IPS-18a (cell line): ENCODE measurements at regions not wholly inside any gene's neighbourhood (a gene's known extent, or its start where the extent isn't known, plus 50 kb on each side); places are given as distances from the start of the nearest gene placed in this dataset.
"Not testable (repeated sequence)": the region's sequence is repeated elsewhere in the genome, so short reads cannot be mapped to it uniquely, and the experiment has no call there.

Experiments
- H3K27ac ChIP-seq: one replicate; pipeline ENCODE4 v1.5.1; 2013; ENCODE audit warnings: low read length
- H3K27me3 ChIP-seq: one replicate; pipeline ENCODE4 v1.6.1; 2013; ENCODE audit warnings: mild to moderate bottlenecking, low read length; ENCODE audit not compliant: control insufficient read depth, insufficient read depth
- H3K36me3 ChIP-seq: one replicate; pipeline ENCODE4 v1.6.1; 2013; ENCODE audit warnings: low read depth, low read length; ENCODE audit not compliant: control insufficient read depth
- H3K4me1 ChIP-seq: one replicate; pipeline ENCODE4 v1.6.1; 2013; ENCODE audit warnings: low read depth, low read length; ENCODE audit not compliant: control insufficient read depth
- H3K4me3 ChIP-seq: one replicate; pipeline ENCODE4 v1.5.1; 2013; ENCODE audit warnings: low read length
- H3K9ac ChIP-seq: one replicate; pipeline ENCODE4 v1.6.1; 2013; ENCODE audit warnings: mild to moderate bottlenecking, low read length, moderate library complexity
- H3K9me3 ChIP-seq: one replicate; pipeline ENCODE4 v1.6.1; 2013; ENCODE audit warnings: low read depth, low read length; ENCODE audit not compliant: control insufficient read depth

DNA sequence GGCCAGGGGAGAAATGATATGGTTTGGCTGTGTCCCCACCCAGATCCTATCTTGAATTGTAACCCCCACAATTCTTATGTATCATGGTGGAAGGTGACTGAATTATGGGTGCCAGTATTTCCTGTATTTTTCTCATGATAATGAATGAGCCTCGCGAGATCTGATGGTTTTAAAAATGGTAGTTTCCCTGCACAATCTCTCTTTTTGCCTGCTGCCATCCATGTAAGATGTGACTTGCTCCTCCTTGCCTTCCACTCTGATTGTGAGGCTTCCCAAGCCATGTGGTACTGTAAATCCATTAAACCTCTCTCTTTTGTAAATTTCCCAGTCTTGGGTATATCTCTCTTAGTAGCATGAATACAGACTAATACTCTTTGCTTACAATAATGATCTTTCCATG is 1453.9 kb upstream of the B3GALT2 start:
- Histone ChIP-seq H3K27me3 (no peaks in the 10 kb centered on the region), H3K9ac (no peak overlapping the region), H3K36me3 (no peaks in the 10 kb centered on the region), H3K9me3 (no peaks in the 10 kb centered on the region), H3K27ac (no peak overlapping the region), H3K4me3 (no peak overlapping the region), H3K4me1 (no peaks in the 10 kb centered on the region)

DNA sequence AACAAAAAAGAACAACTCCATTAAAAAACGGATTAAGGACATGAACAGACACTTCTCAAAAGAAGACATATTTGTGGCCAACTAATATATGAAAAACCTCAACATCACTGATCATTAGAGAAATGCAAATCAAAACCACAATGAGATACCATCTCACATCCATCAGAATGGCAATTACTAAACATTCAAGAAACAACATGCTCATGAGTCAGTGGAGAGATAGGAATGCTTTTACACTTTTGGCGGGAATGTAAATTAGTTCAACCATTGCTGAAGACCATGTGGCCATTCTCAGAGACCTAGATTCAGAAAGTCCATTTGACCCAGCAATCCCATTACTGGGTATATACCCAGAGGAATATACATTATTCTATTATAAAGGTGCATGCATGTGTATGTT is 1442.6 kb upstream of the B3GALT2 start:
- Histone ChIP-seq H3K4me1 (no peaks in the 10 kb centered on the region), H3K4me3 (no peak overlapping the region), H3K9ac (no peak overlapping the region), H3K36me3 (no peaks in the 10 kb centered on the region), H3K9me3 (no peaks in the 10 kb centered on the region), H3K27ac (no peak overlapping the region), H3K27me3 (no peaks in the 10 kb centered on the region)

DNA sequence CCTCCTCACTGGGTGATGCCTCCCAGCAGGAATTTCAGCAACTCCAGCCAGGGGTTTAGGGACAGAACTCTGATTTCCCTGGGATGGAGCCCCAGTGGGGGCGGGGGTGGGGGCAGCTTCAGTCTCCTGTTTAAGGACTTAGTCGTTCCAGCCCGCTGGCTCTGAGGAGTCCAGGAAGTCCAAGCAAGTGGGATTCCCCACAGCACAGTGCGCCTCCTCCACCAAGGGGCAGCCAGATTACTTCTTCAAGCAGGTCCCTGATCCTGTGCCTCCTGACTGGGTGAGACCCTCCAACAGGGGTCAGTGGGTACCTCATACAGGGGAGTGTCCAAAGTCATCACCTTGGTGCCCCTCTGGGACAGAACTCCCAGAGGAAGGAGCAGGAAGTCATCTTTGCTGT is 1438.4 kb upstream of the B3GALT2 start:
- Histone ChIP-seq H3K36me3 (no peaks in the 10 kb centered on the region), H3K4me3 (no peak overlapping the region)

DNA sequence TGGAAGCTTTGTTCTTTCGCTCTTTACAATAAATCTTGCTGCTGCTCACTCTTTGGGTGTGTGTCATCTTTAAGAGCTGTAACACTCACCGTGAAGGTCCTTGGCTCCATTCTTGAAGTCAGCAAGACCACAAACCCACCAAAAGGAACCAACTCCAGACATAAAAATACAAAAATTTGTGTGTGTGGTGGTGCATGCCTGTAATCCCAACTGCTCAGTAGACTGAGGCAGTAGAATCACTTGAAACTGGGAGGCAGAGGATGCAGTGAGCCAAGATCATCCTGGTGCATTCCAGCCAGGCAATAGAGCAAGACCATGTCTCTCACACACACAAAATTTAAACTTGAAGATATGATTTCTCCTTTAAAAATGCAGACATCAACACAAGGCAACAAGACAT is 1431.7 kb upstream of the B3GALT2 start:
- Histone ChIP-seq H3K27ac (no peak overlapping the region), H3K4me1 (no peaks in the 10 kb centered on the region), H3K4me3 (no peak overlapping the region), H3K36me3 (no peaks in the 10 kb centered on the region), H3K9me3 (no peaks in the 10 kb centered on the region), H3K9ac (no peak overlapping the region), H3K27me3 (no peaks in the 10 kb centered on the region)

More for the DNA sequence above, 1438.4 kb upstream of the B3GALT2 start:
- no peak overlapping the region for H3K9ac ChIP-seq
- H3K4me1 ChIP-seq = no peaks in the 10 kb centered on the region
- no peaks in the 10 kb centered on the region for H3K27me3 ChIP-seq
- H3K27ac ChIP-seq = no peak overlapping the region
- H3K9me3 ChIP-seq = no peaks in the 10 kb centered on the region

DNA sequence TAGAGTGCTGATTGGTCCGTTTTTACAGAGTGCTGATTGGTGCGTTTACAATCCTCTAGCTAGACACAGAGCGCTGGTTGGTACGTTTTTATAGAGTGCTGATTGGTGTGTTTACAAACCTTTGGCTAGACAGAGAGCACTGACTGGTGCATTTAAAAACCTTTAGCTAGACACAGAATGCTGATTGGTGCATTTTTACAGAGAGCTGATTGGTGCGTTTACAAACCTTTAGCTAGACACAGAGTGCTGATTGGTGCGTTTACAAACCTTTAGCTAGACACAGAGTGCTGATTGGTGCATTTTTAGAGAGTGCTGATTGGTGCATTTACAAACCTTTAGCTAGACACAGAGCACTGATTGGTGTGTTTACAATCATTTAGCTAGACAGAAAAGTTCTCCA is 1430.9 kb upstream of the B3GALT2 start:
- not testable (repeated sequence) for H3K4me1 ChIP-seq

DNA sequence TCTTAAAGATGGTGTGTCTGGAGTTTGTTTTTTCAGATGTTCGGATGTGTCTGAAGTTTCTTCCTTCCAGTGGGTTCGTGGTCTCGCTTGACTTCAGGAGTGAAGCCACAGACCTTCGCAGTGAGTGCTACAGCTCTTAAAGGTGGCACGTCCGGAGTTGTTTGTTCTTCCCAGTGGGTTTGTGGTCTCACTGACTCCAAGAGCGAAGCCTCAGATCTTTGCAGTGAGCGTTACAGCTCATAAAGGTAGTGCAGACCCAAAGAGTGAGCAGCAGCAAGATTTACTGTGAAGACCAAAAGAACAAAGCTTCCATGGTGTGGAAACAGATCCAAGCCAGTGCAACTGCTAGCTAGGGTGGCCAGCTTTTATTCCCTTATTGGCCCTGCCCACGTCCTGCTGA is 1430.4 kb upstream of the B3GALT2 start:
- Histone ChIP-seq H3K27me3 (no peaks in the 10 kb centered on the region), H3K36me3 (no peaks in the 10 kb centered on the region), H3K27ac (no peak overlapping the region), H3K9me3 (no peaks in the 10 kb centered on the region), H3K4me3 (no peak overlapping the region), H3K9ac (no peak overlapping the region), H3K4me1 (no peaks in the 10 kb centered on the region)

More for the DNA sequence above, 1430.9 kb upstream of the B3GALT2 start:
- not testable (repeated sequence) for H3K9ac ChIP-seq, H3K4me3 ChIP-seq, H3K27me3 ChIP-seq, H3K27ac ChIP-seq, H3K9me3 ChIP-seq, H3K36me3 ChIP-seq

DNA sequence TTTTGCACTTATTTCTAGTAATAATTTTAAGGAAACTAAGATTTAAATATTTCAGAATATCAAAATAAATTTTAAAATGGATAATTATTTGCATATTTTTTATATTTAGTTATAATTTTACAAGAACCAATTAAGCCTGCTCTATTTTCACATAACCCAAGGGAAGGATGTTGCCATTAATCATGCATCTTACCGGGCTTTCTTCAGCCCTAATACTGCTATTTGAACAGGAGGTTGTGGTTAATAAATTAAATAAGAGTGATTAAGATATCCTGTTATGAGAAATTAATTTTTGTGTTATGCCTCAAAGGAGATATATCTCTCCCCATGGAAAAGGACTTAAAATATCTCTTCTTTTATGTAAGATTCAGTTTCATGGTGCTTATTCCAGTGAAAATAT is 1415.8 kb upstream of the B3GALT2 start:
- Histone ChIP-seq H3K4me1 (no peaks in the 10 kb centered on the region), H3K9me3 (no peaks in the 10 kb centered on the region), H3K27me3 (no peaks in the 10 kb centered on the region), H3K4me3 (no peak overlapping the region), H3K27ac (no peak overlapping the region), H3K36me3 (no peaks in the 10 kb centered on the region), H3K9ac (no peak overlapping the region)

DNA sequence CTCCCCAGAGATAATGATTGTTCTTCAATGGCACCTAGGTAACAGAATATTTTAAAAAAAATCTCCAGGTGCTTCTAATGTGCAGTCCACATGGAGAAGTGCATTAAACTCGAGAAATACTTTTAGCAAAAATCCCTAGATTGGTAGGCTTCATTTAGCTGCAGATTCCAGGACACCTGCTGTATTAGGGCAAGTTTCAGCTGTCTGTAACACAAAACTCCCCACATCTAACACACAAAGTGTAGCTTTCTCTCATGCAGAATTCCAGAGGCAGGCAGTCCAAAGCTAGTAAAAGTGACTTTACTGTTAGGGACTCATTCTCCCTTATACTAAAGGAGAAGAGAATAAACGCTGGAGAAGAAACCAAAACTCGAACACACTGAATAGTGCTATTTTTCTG is 1414.3 kb upstream of the B3GALT2 start:
- Histone ChIP-seq H3K9ac (no peak overlapping the region), H3K9me3 (no peaks in the 10 kb centered on the region), H3K4me1 (no peaks in the 10 kb centered on the region), H3K27me3 (no peaks in the 10 kb centered on the region), H3K4me3 (no peak overlapping the region), H3K27ac (no peak overlapping the region), H3K36me3 (no peaks in the 10 kb centered on the region)

DNA sequence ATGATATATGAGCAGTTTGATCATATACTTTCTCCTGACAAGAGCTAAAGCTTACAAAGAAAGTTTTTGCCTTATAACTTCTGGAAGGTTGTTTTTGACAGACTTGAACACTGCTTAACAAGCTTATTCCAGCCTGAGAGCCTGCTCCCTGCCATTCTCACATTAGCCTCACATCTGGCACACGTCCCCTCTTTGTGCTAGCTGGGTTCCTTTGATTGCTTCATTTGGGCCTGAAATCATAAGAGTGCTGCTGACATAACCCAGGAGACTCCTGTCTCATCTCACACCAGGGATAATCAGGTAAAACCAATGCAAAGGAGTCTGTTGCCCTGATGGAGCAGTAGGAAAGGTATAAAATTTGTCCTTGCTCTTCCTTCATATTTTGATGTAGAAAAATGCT is 1411.7 kb upstream of the B3GALT2 start:
- Histone ChIP-seq H3K4me3 (no peak overlapping the region), H3K27me3 (no peaks in the 10 kb centered on the region), H3K9me3 (no peaks in the 10 kb centered on the region), H3K36me3 (no peaks in the 10 kb centered on the region), H3K27ac (no peak overlapping the region), H3K9ac (no peak overlapping the region), H3K4me1 (no peaks in the 10 kb centered on the region)

DNA sequence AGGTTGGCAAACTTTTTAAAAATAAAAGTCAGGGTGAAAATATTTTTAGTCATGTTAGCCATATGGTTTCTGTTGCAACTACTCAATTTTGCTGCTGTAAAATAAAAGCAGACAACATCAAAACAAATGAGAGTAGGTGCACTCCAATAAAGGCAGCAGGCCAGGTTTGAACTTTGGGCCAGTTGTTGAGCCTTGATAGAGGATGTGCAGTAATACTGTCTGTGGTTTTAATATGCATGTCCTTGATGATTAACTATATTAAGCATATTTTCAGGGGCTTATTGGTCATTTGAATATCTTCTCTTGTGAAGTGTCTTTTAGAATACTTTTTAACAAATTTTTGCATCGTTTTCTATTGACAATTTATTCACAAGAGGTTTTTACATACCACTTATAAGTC is 1399.9 kb upstream of the B3GALT2 start:
- H3K27ac ChIP-seq = no peak overlapping the region
- no peak overlapping the region for H3K4me3 ChIP-seq
- no peaks in the 10 kb centered on the region for H3K27me3 ChIP-seq
- no peaks in the 10 kb centered on the region for H3K9me3 ChIP-seq
- H3K4me1 ChIP-seq = no peaks in the 10 kb centered on the region
- H3K36me3 ChIP-seq = no peaks in the 10 kb centered on the region
- H3K9ac ChIP-seq = no peak overlapping the region

DNA sequence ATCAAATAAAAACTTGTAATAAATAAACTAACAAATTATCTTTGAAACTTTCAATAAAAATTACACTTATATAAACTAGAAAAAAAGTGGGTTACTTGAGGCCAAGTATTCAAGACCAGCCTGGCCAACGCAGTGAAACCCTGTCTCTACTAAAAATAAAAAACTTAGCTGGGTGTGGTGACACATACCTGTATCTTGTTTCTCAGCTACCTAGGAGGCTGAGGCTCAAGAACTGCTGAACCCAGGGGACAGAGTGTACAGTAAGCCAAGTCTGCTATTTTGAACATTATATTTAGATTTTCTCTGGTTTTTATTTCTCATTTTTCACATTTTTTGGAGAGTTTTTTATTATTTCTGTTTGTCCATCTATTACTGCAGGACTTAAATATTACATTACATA is 1397.6 kb upstream of the B3GALT2 start:
- Histone ChIP-seq H3K27me3 (no peaks in the 10 kb centered on the region), H3K4me1 (no peaks in the 10 kb centered on the region), H3K27ac (no peak overlapping the region), H3K4me3 (no peak overlapping the region), H3K9ac (no peak overlapping the region), H3K9me3 (no peaks in the 10 kb centered on the region), H3K36me3 (no peaks in the 10 kb centered on the region)

DNA sequence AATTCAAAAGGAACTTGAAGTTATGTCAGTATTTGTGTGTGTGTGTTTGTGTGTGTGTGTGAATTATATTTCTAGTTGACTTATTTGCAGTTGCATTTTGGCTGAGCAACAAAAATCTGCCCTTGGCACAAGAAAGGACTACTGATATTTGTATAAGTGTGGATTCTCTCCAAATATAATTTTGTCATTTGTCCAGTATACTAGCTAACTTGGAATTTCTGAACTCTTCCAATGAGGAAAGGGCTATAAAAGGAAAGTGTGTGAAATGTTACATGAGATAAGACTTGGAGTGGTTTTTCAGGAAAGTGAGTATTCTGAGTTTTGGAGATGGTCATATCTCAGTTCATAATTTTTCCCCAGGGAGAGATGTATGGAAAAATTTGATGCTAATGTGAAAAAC is 1384.1 kb upstream of the B3GALT2 start:
- Histone ChIP-seq H3K27me3 (no peaks in the 10 kb centered on the region), H3K4me1 (no peaks in the 10 kb centered on the region), H3K4me3 (no peak overlapping the region), H3K9me3 (no peaks in the 10 kb centered on the region), H3K36me3 (no peaks in the 10 kb centered on the region), H3K27ac (no peak overlapping the region), H3K9ac (no peak overlapping the region)

DNA sequence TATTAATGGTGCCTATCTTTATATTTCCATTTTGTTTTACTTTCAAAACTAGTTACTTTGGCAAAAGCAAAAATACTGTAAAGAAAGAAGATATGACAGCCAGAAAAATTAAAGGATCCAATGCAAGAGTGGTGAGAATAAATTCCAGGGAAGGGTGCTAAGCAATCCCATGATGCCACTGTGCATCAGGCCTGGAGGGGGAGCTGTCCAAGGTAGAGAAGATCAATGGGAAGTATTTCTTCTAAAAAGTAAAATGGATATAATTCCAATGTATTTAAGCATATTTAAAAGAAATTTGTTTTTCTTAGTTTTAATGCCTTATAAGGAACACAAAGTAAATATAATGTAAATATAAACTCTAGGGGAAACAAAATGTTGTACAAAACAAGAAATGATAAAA is 1382.2 kb upstream of the B3GALT2 start:
- H3K27ac ChIP-seq = no peak overlapping the region
- no peaks in the 10 kb centered on the region for H3K36me3 ChIP-seq
- H3K4me1 ChIP-seq = no peaks in the 10 kb centered on the region
- H3K27me3 ChIP-seq = no peaks in the 10 kb centered on the region
- no peak overlapping the region for H3K9ac ChIP-seq
- no peak overlapping the region for H3K4me3 ChIP-seq
- no peaks in the 10 kb centered on the region for H3K9me3 ChIP-seq
